ENCODE measurements at regions not wholly inside any gene's neighbourhood (a gene's known extent, or its start where the extent isn't known, plus 50 kb on each side); places are given as distances from the start of the nearest gene placed in this dataset.
"Not testable (repeated sequence)": the region's sequence is repeated elsewhere in the genome, so short reads cannot be mapped to it uniquely, and the experiment has no call there.

GRCh38 chr11:134949121-134950090 lies 537.4 kb upstream of the B3GAT1 start:
- FAIRE-seq (no peak), DNase-seq (ENCODE audit: insufficient read length, low spot score) (no peak)

DNA sequence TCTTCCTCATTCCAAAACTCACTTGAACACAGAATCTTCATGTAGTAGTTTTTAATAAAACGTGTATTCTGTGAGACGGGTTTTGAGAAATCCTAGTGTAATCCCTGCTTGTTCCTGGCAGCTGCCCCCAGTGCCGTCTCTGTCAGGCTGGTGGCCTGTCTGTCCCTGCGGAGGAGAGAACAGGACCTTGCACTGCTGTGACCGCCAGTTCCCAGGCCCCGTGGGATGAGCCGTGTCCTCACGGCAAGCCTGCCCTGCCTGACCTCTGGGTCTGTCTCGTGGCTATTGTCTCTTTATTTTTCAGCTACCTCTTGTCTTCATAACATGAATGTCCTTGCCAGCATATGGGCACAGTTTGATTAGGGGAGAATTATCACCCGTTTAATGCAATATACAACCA lies 535.5 kb upstream of the B3GAT1 start:
- no peak for FAIRE-seq
- no peak for DNase-seq (ENCODE audit: insufficient read length, low spot score)

GRCh38 chr11:134945993-134946392 lies 534.0 kb upstream of the B3GAT1 start:
- FAIRE-seq (no peak), DNase-seq (ENCODE audit: insufficient read length, low spot score) (no peak)

GRCh38 chr11:134944986-134945385 lies 532.9 kb upstream of the B3GAT1 start:
- FAIRE-seq = no peak
- DNase-seq (ENCODE audit: insufficient read length, low spot score) = no peak

GRCh38 chr11:134944131-134944530 lies 532.1 kb upstream of the B3GAT1 start:
- FAIRE-seq = no peak
- DNase-seq (ENCODE audit: insufficient read length, low spot score) = no peak

GRCh38 chr11:134943544-134943943 lies 531.5 kb upstream of the B3GAT1 start:
- DNase-seq (ENCODE audit: insufficient read length, low spot score) (no peak), FAIRE-seq (no peak)

DNA sequence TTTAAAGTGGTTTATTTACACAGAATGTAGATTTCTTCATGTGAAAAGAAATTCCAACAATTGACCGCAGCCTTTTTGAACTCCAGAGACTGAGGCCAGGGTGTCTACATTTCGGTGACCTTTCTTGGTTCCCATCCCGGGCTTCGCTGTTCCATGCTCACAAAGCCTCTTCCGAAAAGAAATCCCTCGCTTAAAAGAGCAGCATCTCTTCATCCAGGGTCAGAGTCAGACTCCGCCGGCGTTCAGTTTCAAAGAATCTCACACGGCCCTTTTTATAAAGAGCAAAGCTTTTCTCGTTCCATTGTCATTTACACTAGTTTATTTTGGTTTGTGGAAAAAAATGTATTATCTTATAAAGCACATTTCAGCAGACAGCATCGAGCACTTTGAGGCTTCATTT lies 530.6 kb upstream of the B3GAT1 start:
- no peak for DNase-seq (ENCODE audit: insufficient read length, low spot score)
- no peak for FAIRE-seq

DNA sequence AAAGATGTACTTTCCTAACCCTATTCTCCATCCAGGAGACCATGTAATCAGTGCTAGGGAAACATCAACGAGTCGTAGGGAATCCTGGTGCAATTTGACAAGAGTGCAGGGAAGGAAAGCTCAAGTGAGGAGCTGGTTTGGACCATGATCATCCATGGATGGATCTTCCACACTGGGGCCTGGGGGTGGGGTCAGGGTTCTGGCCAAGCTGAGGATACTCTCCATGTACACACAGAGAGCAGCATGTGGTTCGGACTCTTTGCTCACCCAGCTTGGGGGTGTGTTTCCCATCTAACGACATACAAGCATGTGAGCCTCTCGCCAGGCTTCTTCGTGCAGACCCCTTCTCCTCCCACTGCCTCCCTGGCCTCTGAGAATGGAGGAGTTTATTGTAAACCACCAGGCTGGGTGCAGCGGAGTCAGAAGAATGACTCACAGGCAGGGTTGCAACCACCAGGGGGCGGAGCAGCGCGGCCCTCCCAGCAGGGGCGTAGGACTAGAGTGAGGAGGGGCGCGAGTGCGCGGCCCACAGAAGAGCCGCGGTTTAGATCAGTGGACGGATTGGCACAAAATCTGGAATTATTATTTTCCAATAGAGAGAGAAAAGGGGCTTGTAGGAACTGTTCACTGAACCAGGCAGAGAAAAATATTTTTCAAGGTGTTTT lies 530.0 kb upstream of the B3GAT1 start:
- FAIRE-seq = not testable (repeated sequence)

GRCh38 chr11:134941326-134941725 lies 529.3 kb upstream of the B3GAT1 start:
- DNase-seq (ENCODE audit: insufficient read length, low spot score) (no peak), FAIRE-seq (no peak)

More for the DNA sequence above, 530.0 kb upstream of the B3GAT1 start:
- DNase-seq (ENCODE audit: insufficient read length, low spot score) = not testable (repeated sequence)

GRCh38 chr11:134940441-134941126 lies 528.5 kb upstream of the B3GAT1 start:
- FAIRE-seq (no peak), DNase-seq (ENCODE audit: insufficient read length, low spot score) (no peak)

DNA sequence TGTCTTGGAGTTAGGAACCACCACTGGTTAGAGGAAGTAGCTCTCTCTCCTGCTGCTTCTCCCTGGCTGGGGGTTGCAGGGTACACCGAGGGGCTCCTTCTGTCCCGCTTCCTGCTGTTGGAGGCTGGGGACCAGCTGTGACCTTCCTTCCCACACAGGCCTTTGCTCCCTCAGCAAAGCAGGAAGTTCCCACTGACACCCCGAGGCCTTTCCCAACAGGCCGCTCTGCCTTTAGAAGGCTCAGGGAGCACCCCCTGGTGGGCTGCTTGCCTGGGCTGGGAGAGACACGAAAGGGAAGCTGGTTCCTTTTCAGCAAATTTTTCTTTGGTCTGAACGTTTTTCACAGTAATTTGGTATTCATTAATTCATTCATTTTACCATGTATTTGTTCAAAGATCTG lies 527.9 kb upstream of the B3GAT1 start:
- FAIRE-seq = no peak
- no peak for DNase-seq (ENCODE audit: insufficient read length, low spot score)

- DNase-seq (ENCODE audit: insufficient read length, low spot score) = no peak
- FAIRE-seq = no peak
Observed at GRCh38 chr11:134939031-134939430, 527.0 kb upstream of the B3GAT1 start.

DNA sequence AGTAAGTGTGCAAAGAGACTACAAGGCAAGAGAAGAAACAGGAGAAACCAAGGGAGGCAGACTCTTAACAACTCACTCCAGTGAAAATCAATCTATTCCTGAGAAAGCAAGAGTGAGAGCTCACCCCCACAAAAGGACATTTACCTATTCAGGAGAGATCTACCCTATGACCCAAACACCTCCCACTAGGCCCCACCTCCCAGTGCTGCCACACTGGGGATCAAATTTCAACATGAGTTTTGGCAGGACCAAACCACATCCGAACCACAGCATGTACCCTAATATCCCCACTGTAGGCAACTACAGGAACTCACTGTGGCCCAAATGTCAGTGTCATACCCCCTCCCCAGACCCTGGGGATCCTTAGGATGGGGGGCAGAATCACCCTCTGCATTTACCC lies 526.2 kb upstream of the B3GAT1 start:
- FAIRE-seq (no peak), DNase-seq (ENCODE audit: insufficient read length, low spot score) (no peak)

- not testable (repeated sequence) for FAIRE-seq; DNase-seq (ENCODE audit: insufficient read length, low spot score)
Observed at GRCh38 chr11:134937193-134937592, 525.2 kb upstream of the B3GAT1 start.

GRCh38 chr11:134932761-134933160 lies 520.7 kb upstream of the B3GAT1 start:
- no peak for FAIRE-seq
- no peak for DNase-seq (ENCODE audit: insufficient read length, low spot score)

- no peak for DNase-seq (ENCODE audit: insufficient read length, low spot score)
- FAIRE-seq = no peak
Observed at GRCh38 chr11:134925432-134925831, 513.4 kb upstream of the B3GAT1 start.

DNA sequence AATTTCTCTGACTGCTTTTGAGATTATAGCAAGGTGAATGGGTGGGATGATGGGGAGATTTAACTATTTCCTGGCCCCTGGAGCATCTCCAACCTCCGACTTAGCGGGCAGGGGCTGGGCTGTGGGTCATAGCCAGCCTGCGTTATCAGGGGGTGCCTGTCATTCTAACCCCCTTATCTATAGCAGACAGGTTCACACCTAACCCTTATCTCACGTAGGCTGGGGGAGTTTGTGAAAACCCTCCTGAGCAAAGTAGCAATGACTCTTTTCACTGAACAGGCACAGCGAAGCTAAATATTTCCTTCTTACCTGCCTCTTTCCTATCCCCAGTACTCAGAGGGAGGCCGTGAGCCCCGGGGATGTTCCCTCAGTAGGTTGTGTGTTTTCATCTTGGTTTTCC lies 511.4 kb upstream of the B3GAT1 start:
- no peak for DNase-seq (ENCODE audit: insufficient read length, low spot score)
- FAIRE-seq = no peak

- FAIRE-seq (no peak), DNase-seq (ENCODE audit: insufficient read length, low spot score) (no peak)
Observed at GRCh38 chr11:134921938-134922337, 509.9 kb upstream of the B3GAT1 start.

- DNase-seq (ENCODE audit: insufficient read length, low spot score) (no peak), FAIRE-seq (no peak)
Observed at GRCh38 chr11:134920851-134921608, 509.0 kb upstream of the B3GAT1 start.

GRCh38 chr11:134916421-134917213 lies 504.6 kb upstream of the B3GAT1 start:
- FAIRE-seq (no peak), DNase-seq (ENCODE audit: insufficient read length, low spot score) (no peak)

Measured in GM19239 (cell line).